ENCODE measurements at regions not wholly inside any gene's neighbourhood (a gene's known extent, or its start where the extent isn't known, plus 50 kb on each side); places are given as distances from the start of the nearest gene placed in this dataset.

DNA sequence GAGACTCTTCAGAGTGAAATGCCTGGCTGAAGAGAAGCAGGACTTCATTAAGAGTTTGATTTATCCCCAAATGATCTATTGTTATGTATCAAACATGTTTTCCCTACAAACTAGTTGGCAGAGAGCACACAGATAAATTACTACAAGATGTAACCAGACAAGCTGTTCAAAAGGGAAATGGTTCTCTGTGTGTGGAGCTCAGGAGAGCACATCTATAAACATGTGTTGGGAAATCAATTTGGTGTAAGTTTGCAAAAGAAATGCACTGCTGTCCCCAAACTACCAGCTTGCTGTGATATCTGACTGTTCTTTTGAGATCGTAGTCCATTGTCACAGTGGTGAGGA lies 159.2 kb downstream of the PAH start (continued):
- no peak for TF ChIP-seq SIX5 (IDR thresholded peaks at IDR 0.05; ENCODE audit: low read depth, low read length)

Measured in H1 (cell line).